NOMO-1 (cell line): ENCODE measurements at regions not wholly inside any gene's neighbourhood (a gene's known extent, or its start where the extent isn't known, plus 50 kb on each side); places are given as distances from the start of the nearest gene placed in this dataset.
"Not testable (repeated sequence)": the region's sequence is repeated elsewhere in the genome, so short reads cannot be mapped to it uniquely, and the experiment has no call there.

Experiments
- DNase-seq, 2 experiments: peaks; one replicate each; lab custom pipeline; 2025; ENCODE audit not compliant: unreplicated experiment in 2 of 2; lab: John Stamatoyannopoulos, UW

DNA sequence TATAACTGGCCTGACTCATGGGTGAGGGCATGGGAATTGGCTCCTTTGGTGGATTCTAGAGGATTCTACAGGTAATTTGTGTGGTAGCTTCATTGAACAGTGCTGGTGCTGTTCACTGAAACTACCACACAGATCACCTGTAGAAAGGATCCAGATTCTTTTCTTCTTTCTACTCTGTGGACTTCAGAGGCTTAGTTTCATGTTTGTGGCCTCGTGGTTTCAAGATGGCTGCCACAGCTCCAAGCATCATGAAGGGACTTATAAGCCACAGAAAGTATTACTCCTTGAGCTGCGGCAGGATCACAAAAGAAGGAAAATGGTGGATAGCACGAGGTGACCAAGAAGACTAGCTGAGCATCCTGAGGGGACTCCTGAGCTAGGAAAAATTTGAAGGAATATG, 88.9 kb downstream of the ADCYAP1 start:
- no peak for DNase-seq

DNA sequence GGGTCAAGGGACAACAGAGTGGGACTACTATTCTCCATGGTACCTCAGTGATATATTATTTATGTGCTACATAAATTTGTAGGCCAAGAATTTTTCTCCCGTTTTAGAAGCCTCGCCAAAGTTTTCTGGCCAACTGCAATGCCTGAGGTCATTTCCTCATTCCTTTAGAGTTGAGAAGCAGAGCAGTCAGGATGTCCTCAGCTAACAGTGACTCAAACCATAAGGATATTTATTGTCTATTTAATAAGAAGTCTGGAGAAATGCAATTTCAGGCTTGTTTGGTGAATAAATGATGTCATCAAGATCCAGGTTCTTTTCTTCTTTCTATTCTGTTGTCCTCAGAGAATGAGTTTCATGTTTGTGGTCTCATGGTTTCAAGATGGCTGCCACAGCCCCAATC, 91.0 kb downstream of the ADCYAP1 start:
- DNase-seq = no peak

DNA sequence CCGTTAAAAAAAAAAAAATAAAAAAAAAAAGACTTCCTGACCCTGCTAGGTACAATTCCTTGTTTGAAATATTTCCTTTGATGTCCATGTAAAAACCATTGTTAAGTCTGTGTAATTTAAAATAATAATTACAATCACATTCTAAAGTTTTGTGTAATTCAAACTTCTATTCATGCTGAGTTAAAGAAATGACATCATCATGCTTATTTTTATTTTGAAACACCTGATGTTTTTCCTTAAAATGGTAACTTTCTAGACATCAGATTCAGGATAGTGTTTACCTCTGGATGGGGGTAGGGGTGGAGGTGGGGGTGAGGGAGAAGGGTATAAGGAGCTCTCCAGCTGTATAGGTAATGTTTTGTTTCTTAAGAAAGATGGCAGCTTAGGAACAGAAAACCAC, 92.8 kb downstream of the ADCYAP1 start:
- DNase-seq = no peak

DNA sequence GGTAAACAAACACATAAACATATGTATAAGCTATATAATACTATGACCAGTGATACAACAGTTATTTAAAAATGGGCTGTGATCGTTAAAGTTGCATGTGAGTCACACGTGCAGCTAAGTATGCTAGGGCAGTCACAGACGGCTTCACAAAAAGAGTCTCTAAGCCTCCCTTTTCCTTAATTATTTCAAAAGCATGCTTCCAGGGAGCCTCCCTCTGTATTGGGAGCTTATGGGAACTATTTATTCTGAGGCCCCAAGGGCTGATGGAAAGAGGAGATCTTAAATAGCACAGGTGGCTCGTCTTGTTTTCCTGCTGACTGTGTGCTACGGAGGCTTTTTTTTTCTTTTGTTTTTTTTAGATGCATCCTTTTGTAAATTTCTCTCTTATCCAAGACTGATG, 94.3 kb downstream of the ADCYAP1 start:
- DNase-seq = no peak

DNA sequence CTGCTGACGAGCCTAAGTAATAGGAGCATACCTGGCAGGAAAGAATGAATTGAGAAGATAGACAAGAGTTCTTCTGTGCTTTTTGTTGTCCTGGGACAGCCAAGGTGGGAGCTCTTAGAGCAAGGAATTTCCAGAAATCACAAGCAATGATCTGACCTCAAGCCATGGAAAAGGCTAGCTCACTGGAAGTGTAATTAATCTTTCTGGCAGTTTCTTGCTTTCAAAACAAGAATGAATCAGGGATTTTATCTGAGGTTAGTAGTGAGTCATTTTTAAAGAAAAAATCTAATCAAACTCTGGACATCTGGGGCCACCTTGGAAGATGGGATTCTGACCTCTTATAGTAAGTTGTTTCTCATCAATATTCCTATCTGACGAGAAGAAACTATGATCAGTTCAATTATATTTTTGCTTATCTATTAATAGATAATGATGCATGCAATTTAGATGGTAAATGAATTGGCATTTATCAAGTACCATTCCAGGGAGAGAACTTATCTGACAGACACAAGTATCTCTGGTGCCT, 98.0 kb downstream of the ADCYAP1 start:
- DNase-seq = no peak

DNA sequence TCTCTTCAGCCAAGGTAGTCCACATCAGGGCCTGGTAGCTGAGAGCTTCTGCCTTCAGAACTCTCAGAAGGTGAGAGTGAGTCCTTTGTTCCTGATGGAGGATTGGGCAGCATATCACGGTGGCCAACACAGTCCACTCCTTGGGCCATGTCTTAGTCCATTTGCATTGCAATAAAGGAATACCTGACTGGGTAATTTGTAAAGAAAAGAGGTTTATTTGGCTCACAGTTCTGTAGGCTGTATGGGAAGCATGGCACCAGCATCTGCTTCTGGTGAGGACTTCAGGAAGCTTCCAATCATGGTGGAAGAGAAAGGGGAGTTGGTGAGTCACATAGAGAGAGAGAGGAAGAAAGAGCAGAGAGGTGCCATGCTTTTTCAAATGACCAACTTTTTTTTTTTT, 98.8 kb downstream of the ADCYAP1 start:
- DNase-seq = no peak

DNA sequence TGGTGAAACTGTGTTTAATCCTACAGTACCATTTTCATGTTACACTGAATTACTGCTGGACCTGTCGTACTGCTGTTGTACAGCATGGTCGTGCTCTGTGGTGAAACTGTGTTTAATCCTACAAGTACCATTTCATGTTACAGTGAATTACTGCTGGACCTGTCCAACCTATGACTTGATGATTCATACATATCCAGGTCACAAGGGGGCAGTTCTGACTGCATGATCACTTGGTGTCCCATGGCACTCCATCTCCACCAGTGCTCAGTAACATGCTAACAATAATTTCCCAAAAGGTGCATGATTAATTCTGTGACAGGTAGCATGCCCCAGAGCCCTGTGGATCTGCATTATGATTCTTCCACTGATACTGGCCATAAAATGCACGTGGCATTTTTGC, 101.6 kb downstream of the ADCYAP1 start:
- no peak for DNase-seq

DNA sequence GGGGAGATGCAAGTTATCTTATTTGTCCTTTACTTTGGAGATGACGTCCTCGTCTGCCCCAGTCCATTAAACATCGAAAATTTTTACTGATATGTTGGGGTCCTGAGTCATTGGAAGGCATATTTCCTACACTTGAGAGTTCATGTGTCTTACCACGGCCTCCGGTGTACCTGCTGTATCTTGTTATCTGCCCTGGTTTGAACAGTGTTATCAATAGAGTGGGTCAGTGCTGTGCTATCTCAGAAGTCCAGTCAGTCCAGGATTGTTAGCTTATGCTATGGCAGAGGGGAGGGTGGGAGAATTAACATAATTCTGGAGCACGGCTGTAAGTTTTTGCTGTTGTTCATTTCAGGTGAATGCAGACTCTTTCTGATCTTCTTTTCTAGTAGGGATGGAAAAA, 102.3 kb downstream of the ADCYAP1 start:
- DNase-seq = no peak

DNA sequence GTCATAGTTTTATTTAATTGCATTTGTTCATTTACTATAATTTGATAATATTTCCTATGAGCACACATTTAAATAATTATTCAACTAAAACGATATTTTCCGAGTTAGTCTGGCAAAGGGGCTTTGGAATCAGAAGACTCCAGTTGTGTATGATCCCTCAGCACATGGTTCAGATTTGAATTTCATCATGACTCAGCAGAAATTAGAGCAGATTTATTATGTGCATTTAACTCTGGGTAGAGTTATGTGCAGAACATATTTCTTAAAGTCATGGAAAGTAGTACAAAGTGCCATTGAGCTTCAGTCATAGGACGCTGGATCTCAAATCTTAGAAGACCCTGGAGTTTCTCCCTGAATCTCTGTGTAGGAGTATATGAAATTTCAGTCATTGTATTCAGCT, 106.7 kb downstream of the ADCYAP1 start:
- DNase-seq = no peak

DNA sequence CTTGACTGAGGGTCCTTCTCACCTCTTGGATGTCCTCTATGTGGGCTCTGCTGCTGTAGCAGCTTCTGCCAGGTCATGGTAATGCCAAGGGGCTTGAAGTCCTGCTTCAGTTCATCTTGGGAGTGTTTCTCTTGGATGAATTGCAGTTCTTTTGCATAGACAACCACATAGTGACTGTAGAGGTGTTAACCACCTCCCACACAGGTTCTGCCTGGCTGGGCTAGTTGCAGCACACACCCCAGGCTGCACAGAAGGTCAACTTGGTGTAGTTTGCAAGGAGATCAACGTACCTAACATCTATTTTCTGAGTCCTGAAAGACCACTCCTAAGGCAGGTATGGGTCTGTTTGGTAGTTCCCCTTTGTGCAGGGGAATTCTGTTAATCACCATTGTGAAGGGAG, 108.1 kb downstream of the ADCYAP1 start:
- no peak for DNase-seq

DNA sequence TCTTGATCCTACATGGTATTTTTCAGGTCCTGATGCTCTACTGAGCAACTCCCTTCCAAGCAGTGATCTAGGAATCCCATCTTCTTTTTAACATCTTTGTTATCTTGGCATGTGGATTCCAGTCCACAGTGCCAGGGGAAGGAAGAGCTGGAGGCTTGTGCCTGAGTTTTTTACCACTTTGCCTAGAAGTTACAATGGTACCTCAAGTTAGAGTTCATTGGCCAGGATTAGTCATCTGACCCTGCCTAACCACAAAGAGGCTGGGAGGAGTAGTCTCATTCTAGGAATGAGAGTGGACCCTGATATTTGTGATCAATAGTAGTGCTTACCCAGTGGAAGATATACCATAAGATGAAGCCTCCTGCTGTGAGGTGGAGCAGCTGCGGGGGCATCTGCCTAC, 109.3 kb downstream of the ADCYAP1 start:
- DNase-seq = no peak

DNA sequence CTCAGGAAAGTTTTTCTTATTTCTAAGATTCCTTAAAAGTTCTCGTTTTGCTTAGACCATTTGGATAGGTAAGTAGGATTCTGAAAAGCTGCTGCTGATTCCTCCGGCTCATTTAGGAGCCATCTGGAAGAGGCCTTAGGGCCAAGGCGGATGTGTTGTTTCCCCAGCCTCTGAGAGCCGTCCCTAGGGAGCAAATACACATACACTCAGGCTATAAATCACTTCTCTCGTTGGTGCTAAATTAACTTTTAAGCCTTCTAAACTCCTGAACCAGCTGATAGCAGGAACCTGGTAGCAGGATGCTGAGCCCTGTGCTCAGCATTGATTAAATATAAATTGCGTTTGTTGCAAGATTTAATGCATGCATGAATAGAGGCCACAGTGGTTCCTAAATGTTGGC, 109.8 kb downstream of the ADCYAP1 start:
- DNase-seq = no peak

DNA sequence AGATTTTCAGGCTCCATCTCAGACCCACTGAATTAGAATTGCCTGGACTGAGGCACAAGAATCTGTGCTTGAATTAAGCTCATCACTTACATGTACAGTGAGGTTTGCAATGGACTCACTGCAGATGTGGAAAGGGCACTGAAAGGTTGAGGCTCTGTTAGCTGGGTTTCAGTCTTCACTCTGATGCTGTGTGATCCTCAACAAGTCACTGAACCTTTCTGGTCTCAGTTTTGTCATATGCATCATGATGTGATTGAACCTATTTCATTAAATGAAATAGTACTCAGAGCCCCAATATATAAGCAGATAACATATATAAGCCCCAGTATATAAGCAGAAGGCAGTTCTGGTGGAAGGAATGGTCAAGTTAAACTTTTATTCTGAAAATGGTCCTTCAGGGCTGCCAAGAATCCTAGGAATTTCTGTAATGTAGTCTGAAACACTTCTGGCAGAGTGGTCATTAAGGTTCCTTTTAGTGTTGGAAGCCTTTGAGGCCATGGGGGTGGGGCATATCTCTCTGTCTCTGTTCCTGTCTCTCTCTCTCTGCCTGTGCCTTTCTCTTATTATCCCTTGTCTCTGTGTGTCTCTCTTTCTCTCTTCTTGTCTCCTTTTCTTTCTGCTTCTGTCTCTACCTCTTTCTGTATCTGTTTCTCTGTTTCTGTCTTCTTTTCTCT, 110.4 kb downstream of the ADCYAP1 start:
- no peak for DNase-seq

DNA sequence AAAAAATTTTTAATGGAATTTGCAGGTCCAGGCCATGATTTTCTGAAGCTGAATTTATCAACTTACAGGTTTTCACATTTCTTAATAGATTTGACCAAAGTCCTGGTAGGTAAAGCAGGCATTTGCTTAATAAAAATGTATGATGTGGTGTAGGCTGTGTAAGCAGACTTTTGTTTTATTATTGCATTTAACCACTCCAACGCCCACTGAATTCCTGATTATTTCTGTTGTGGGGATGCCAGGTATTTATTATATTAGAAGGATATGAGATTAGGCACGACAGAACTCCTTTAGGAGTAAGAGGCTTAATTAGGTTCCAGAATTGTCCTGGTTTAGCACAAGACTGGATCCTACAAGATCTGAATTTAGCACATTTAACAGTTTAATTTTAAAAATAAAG, 111.1 kb downstream of the ADCYAP1 start:
- DNase-seq = no peak

DNA sequence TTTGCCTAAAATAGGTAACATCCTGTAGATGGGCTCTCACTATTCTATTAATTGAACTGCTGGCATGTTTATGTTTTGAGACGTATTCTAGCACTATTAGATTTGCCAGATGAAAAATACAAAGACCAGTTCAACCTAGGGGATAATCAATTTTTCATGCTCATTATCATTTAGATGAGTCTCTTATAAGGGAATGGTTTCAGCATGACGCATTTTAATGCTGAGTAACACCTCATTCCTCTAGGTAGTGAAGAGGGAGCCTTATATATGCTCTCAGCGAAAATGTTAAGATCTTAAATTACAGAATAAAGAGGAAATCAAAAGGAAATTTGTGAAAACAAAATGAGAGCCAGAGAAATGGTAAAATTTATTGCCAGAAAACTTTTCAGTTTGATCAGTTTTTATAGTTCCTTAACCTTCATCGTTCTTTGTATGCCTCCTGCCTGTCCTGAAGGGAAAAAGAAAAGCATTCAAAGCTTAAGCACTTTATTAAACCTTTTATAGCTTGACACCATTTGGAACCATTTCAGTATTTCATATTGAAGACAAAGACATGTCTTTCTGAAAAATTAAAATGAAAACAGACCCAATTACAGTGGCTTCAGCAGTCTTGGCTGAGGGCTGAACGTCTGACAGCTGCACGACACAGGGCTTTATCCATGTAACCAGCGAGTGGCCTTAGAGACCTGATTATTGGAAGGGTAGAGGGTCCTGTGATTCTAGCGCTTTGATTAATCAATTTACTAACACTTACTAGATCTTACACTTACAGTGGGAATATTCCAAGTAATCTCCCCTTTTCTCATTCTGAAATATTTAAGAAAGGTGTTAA, 112.8 kb downstream of the ADCYAP1 start:
- DNase-seq = no peak

DNA sequence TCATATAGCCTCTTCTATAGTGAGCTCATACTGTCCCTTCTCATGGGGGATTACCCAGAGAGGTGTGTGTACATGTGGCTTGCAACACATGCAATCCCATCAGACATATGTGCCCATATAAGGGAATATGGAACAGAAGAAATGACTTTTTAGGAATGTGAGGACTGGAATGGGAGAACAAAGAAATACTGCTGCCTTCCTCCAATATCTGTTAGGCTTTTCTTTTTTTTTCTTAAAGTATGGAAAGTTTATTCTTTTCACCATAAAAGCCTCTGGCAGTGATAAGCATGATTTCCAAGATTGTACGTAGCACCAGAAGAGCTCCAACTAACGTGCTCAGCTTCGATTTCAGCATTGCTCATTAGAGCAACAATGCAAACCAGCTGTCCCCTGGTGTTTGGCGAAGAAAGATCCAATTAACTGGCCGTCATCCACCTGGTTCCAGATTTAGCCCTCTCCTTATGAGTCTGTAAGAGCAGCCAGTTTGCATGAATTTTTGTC, 113.6 kb downstream of the ADCYAP1 start:
- no peak for DNase-seq

DNA sequence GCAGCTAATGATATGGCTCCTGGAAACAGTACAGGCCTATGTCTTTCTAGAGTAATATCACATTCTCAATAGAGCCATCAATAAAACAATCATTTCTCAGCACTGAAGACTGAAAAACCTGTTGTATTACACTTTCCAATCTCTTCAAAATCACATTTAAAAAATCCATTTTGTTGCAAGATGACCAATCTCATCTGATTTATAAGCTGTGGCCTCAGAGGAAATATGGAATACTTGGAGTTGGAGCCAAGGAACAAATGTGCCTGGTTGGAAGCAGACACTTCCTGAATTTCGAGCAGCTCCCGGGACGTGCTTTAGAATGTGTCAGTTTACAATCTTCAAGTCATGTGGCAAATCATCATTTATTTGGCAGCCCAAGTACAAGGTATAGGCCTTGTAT, 114.5 kb downstream of the ADCYAP1 start:
- DNase-seq = no peak

DNA sequence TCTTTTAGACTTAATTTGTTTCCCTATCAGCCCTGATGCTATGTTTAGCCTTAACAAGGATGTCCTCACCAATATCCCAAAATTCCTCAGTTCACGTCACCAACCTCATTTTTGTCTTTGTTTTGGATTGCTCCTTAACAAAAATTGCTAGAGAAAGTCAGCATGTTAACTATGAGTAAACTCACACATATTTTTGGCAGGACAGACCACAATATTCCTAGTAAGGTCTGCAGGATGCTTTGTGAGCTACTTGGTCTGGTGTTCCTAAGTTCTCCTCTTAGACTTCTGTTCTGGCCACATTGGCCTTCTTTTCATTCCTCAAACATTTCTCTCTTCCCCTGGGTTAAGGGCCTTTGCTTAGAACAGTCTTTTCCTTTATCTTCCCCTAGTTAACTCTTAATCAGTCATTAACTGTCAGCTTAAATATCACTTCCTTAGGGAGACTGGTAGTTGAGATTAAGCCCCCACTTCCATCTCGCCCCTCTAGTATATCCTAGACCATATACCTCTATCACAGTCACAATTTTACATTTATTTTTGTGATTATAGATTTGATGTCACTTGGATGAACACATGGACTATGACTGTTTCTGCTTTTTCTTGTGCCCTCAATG, 116.2 kb downstream of the ADCYAP1 start:
- no peak for DNase-seq

DNA sequence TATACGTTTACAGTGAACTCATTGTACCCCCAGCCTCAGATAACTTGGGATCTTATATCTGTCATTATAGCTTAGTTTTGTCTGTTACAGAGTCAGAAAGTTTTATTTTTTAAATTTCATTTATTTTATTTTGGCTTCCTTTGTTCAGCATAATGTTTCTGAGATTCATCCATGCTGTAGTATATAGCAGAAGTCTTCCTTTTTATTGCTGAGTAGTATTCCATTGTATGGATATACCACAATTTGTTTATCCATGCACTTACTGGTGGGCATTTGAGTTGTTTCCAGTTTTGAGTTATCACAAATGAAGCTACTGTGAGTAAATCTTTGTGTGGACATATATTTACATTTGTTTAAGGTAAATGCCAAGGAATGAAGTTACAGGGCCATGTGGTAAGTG, 122.3 kb downstream of the ADCYAP1 start:
- no peak for DNase-seq

DNA sequence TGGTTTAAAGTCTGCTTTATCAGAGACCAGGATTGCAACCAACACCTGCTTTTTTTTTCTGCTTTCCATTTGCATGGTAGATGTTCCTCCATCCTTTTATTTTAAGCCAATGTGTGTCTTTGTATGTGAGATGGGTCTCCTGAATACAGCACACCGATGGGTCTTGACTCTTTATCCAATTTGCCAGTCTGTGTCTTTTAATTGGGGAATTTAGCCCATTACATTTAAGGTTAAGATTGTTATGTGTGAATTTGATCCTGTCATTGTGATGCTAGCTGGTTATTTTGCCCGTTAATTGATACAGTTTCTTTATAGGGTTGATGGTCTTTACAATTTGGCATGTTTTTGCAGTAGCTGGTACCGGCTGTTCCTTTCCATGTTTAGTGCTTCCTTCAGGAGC, 128.4 kb downstream of the ADCYAP1 start:
- not testable (repeated sequence) for DNase-seq

DNA sequence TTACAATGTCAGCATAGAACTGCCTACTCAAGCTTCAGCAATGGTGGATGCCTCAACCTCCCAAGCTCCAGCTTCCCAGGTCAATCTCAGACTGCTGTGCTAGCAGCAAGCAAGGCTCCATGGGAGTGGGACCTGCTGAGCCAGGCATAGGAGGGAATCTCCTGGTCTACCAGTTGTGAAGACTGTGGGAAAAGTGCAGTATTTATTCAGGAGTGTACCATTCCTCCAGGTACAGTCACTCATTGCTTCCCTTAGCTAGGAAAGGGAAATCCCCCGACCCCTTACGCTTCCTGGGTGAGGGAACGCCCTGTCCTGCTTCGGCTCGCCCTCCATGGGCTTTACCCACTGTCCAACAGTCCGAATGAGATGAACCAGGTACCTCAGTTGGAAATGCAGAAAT, 130.3 kb downstream of the ADCYAP1 start:
- DNase-seq = no peak

DNA sequence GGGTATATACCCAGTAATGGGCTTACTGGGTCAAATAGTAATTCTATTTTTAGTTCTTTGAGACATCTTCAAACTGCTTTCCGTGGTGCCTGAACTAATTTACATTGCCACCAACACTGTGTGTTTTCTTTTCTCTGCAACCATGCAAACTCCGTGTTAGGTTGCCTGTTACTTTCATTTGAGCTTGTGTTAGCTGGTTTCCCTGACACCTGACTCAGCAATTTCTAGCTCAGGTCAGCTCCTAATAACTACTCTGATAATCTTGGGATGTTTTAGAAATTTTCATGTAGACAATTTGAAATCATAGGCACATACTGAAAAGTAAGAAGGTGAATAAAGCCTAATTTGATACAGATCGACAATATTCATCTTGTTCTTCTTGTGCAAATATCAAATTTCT, 132.3 kb downstream of the ADCYAP1 start:
- no peak for DNase-seq
